GM18499 (cell line): ENCODE measurements at regions not wholly inside any gene's neighbourhood (a gene's known extent, or its start where the extent isn't known, plus 50 kb on each side); places are given as distances from the start of the nearest gene placed in this dataset.
"Not testable (repeated sequence)": the region's sequence is repeated elsewhere in the genome, so short reads cannot be mapped to it uniquely, and the experiment has no call there.

ENCODE experiments used
- ATAC-seq: cut with Tn5 transposase; IDR thresholded peaks from one replicate; pipeline ENCODE4 v1.9.1; 2021; ENCODE audit warnings: moderate number of reproducible peaks; ENCODE audit not compliant: insufficient read depth, unreplicated experiment

DNA sequence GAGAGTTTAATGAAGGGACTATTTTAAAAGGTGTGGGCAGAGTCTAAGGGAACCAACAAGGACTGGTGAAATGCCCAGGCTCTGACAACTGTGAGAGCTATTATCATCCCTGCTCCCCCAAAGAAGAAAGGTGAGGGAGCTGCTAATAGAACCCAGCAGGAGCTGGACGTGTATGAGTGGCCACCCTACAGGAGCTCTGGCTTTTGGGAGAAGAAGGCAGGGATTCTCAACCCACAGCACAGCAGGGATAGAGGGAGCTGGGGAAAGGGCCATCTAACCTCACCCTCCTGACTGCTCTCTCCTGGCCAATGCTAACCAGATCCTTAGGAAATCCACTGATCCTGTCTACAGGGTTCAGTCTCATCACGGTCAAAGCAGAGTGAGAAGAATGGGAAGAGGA is 57.1 kb downstream of the GRIN2B start:
- ATAC-seq: no peak

DNA sequence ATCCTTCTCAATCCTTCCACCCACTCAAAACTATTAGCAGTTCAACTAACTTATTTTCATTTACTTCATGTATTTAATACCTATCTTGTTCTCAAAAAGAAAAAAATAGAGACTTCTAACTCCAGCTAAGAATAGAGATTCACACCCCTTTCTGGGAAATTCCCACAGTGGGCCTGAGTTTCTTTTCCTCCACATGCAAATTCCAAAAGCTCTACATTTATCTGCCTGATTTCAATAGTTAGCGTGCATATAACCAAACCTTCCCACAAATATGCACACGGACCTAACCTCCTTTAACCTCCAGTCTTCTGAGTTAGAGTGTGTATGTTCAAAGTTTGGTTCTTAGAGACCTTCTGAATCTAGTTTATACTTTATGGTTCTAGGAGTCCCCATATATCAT is 62.5 kb downstream of the GRIN2B start:
- ATAC-seq: no peak

DNA sequence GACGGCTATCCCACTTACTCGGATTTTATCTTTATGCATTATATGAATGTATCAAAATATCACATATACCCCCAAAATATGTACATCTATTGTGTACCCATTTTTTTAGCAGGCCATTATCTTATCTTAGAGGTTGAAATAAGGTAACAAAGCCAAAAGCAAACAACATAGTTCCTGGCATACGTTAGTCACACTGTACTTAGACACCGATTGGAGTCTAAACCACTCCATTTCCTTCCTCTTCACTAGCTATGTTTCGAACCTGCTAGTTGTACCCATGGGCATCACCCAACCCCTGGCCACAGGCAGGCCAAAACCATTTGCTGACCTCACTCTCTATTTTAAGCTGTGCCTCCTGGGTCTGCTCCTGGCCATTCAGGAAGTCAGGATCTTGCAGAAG is 66.3 kb downstream of the GRIN2B start:
- no peak for ATAC-seq

DNA sequence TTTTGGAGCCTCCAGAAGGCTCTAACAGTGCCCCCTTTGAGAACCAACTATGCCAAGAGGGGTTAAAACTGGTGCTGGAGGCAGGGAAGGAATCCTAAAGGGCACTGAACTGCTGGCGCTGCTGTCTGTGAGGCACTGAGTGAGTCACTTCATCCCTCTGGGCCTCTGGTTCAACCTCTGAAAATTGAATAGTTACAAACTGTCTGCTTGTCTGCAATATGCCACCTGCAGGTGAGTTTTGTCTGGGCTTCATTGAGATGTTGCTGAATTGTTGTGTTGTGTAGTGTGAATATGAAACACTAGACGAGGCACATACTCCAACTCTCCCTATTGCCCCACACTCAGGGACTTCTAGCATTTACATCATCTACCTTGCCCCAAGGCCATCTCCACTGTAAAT is 68.0 kb downstream of the GRIN2B start:
- no peak for ATAC-seq

DNA sequence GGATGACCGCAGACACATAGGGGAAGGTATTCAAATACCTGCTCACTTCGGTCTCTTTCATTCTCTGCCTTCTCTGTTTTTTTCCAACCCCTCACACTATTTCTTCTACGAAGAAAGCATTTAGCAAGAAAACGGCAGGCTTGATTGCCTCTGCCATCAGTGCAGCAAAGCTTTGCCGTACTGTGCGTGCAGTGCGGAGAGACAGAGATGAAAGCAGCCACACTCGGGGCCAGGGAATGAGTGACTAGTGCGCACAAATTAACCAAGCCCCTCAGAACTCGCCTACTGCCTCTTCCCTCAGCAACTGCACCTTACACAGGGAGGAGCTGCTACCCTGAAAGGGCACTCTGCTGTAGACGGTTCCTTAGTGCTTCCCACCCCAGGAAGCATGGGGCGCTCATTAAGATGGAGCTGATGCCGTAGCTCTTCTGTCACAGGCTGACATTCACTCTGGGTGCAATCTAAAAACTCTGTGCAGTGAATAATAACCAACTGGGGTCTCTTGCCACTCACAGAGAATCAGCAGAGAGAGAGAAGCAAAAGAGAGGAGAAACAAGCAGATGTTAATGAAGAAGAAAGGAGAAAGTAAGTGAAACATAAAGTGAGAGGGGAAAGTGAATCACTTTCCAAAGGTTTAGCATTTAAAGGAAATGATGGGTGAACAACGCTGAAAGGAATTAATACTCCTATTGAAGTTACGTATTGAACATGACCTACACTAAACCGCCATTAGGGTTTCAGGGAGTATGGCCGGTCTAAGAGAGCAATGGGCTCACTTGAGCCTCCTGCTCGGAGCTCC is 69.4 kb downstream of the GRIN2B start:
- ATAC-seq: no peak

DNA sequence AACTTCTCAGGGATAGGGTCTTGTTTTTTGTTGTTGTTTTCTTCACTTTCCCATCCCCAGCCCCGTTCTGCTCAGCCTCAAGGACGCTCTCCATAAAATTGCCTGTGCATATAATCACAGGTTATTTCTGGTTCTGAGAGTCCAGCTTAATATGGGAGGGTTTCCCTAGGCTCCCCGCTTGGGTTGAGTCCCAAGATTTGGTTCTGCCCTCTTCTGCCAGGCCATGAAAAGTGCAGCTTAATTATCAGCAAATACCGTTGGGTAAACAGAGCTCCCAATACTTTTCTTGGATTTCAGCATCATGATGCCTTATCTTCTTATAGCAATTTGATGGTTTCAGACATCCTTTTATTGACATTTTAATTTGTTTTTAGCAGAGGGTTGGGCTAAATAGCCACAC is 75.6 kb downstream of the GRIN2B start:
- no peak for ATAC-seq

DNA sequence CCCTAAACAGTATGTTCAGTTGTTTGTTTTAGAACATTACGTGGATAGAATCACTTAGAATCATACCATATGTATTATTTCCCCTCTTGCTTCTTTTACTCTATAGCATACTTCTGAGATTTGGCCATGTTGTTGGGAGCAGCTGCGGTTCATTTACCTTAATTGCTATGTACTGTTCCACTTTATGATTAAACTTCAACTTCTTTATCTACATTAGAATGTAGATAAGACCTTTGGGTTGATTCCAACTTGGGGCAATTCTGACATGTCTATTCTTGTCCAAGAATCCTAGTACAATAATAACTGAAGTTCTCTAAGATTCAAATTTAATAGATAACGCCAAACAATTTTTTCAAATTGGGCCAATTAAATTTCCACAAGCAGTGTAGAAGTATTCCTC is 80.7 kb downstream of the GRIN2B start:
- ATAC-seq: no peak

DNA sequence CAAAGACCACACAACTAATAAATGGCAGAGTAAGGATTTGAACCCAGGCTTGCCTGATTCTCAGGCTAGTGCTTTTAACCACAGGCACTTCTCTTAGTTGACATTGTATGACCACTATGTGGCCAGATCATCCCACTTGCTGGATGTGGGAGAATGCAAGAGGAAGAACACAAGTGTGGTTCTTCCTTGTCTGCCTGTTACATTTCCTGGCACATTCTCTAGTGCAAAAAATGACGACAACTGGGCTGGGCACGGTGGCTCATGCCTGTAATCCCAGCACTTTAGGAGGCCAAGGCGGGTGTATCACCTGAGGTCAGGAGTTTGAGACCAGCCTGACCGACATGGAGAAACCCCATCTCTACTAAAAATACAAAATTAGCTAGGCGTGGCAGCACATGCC is 83.0 kb downstream of the GRIN2B start:
- ATAC-seq: not testable (repeated sequence)

DNA sequence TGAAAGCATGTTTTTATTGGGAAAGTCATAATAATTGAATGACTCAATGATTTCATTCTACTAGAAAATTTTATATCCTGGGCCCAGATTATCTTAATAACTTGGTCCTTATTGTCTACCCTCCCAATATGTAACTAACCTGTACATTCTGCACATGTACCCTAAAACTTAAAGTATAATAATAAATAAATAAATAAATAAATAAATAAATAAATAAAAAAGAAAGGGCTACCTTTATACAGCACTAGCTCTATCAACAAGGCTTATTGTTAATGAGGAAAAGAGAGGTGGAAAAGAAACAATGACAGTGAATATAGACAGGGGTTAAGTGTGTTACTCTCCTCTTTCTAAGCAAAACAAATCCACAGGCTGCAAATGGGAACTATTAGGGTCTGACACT is 83.6 kb downstream of the GRIN2B start:
- no peak for ATAC-seq

DNA sequence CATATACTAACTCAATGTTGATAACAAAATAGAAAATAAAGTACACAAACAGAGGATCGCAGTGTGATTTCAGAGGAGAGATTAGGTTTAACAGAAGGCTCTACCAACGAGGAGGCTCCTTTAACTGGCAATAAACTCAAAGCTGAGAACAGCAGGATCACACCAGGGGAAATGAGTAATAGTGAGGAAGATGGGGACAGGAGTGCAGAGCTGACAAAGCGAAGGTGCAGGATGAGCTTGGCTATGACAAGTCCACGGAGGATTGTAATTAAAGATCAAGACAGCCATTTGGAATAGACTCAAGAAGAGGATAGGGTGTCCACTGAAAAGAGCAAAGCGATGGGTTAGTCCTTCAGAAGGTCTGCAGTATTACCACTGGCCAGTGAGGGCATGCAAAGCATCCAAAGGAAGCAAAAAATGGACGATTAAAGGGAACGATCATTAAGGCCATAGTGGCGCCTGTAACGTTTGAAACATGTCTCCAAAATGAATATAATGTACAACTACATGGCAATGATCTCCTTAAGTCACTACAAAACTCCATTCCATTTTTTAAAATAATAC is 85.3 kb downstream of the GRIN2B start:
- no peak for ATAC-seq

DNA sequence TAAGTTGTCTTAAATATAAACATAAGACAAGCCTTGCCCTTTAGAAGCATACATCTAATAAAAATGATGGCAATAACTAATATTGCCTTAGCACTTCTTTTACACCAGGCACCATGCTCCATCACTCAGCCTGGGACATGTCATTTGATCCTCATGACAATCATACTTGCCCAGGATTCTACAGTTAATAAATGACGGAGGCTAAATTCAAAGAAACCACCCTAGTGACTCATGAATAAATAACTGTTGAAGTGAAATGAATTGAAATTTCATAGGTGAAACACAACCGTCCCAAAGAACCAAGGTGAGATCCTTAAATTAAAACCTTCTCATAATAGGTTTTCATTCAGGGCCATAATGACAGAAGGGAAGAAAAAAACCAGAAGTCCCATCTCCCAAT is 89.5 kb downstream of the GRIN2B start:
- no peak for ATAC-seq

DNA sequence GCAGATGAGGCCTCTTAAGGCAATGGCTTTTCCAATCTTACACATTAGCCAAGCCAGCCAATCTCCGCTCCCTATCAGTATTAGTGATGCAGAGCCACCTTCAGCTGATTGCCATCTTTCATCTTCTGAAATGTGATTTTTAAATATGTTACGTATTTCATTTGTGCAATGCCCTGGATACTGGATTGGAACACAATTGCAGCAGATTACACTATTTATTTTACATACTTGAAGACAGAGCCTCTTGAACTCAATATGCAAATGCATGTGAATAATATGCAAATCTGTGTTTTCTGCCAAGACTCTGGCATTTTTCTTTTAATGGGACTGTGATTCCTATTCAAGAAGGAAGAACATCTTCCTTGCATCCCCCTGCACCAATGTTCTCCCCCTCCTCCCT is 90.5 kb downstream of the GRIN2B start:
- ATAC-seq: no peak

DNA sequence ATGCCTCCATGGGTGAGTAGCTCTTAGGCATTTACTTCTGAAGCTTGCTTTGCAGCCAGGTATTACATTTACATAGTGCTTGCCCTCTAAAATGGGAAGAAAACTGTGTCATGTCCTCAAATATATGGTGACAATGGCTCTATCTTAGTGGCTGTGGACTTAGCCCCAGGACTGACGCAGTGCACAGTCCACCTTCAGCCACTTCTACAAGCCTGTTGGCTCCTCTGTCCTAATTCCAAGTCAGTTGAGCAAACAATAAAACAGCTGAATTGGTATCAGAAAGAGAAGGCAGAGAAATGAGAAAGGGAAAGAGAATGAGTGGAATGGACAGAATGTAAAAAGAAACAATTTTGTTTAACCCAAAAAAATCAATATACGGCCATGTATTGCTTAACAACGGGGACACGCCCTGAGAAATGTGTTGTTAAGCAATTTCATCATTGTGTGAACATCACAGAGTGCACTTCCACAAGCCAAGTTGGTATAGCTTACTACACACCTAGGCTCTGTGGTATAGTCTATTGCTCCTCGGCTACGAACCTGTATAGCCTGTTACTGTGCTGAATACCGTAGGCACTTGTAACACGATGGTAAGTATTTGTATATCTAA is 93.5 kb downstream of the GRIN2B start:
- no peak for ATAC-seq

DNA sequence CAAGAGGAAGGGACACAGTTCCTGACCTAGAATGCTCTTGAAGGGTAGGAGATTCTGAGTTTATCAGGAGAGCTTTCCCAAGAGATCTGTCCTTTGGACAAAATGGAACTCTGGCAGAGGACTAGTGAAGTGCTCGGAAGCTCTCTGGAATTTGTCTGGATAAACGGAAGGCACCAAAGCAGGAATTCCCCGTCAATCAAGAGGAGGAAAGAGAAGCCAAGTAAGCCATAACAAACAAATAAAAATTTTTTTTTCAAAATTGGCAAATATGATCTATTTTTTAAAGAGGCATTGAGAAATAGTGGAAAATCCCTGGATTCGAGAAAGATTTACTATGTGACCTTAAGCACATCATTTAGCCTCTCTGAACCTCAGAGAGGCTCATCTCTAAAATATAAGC is 99.2 kb downstream of the GRIN2B start:
- ATAC-seq: no peak

DNA sequence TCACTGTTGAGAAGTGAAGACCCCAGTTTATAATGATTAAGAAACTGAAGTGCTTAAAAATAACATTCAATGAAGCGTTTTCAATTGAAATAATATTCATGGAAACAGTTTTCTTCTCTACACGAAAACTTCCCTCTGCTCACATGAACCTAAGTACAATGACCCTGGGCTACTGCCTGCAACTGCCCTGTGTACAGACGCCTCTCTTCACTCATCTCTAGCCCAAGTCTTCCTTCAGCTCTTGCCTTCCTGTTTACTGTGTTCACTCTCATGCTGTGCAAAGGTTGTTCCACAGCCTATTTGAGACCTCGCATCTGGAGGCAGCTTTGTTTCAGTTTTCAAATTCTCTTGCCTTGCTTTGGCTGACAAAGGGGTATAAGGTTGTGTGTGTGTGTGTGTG is 100.8 kb downstream of the GRIN2B start:
- no peak for ATAC-seq

DNA sequence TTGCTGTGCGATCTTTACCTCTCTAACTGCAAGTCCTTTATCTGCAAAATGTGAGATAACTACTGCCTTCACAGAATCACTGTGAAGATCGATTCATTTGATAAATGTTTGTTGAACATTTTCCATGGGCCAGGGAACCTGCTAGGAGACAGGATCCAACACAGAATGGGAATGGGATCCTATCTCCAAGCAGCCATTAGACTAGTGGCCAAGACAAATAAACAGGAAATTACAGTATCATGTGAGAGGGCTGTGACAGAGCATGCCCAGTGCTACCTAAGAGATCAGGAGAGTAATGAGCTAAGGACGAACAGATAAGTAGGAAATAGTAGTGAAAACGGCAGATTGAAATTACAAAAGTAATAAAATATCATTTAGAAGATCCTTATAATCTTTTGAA is 105.7 kb downstream of the GRIN2B start:
- ATAC-seq: no peak

DNA sequence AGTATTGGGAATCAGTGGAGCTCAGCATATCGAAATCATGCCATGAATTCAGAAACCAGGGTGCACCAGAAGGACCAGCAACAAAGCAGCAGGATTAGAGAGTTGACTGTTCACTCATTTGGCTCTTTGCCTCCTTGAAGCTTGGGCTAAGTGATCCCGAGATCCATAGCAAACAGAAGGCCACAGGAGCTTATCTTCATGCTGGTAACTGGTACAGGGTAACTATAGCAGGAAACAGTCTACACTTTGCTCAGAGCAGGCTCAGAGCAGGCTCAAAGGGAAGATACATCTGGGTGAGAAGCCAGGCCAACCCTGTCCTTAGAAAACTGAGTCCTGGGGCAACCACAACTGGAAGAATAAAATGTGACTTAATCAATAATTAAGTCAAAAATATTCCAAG is 111.1 kb downstream of the GRIN2B start:
- no peak for ATAC-seq

DNA sequence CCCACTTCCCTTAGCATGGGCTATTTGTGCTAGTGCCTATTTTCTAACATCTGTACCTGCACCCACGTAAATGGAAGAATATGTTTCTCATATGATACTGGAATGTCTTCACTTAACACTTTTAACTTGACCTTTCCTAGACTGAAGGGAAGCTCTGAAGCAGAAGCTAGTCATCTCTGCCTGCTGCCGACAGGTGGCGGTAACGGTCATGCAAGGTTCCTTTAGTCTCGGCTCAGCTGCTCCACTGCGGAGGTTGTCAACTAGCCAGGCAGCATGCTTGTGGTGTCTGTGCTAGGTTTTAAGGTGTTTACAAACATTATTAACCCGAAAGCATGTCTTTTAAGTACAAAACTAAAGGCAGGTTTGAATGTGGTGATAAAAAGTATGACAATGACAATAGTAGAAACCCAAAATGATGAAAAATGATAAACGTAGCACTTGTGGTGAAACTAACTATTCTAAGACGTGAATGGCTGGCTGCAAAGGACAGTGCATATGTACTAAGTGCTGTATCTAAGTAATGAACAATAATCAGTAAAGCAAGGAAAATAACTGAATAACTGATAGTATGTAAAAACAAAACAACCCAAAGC is 117.2 kb downstream of the GRIN2B start:
- ATAC-seq: no peak

DNA sequence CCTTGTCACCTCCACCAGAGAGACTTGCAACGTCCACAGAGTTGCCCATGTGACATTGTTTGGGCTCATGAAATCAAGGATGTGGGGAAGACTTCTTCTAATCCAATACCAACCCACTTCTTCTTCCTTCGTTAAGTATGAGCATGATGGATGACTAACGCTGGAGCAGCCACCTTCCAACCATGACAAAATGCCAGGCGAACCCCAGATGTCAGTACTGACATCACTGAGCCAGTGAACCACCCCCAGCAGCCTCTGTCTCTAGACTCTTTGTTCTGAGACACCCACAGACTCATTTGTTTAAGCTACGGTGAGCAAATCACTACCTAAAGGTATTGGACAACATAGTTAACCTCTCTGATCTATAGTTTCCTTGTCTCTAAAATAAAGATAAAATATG is 123.7 kb downstream of the GRIN2B start:
- ATAC-seq: no peak

DNA sequence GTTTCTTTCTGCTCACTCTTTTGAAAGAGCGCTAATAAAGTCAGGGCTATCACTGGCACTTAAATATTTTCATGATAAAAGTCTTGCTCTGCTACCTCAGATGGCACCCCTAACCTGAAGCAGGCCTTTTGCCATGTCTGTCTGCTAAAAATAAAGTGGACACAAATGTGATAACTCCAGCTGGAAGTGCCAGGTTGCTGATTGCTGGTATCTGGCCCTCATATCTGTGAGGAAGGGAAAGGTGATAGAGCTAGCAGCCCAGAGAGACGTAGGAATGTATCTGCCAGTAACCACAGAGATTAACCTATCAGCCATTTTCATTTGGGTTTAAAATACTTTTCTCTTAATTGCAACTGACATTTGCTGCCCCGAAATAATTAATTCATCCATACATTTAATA is 127.9 kb downstream of the GRIN2B start:
- no peak for ATAC-seq

DNA sequence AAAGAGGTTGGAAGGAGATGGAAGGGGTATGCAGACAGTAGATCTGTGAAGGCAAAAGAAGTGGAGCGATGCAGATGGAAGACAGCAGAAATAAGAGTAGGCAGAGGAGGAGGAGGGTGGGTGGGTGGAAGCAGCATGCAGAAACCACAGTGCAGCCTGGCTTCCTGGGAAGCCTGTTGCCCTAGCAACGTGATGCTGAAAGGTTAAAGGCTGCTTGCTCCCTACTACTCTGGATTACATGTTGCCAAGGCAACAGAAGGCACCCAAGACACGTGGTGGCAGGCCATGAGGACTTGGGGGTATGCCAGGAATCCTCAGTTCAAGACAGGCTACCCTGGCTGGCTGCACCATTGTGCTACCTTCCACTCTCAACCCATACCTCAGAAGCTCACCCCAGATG is 129.6 kb downstream of the GRIN2B start:
- no peak for ATAC-seq

DNA sequence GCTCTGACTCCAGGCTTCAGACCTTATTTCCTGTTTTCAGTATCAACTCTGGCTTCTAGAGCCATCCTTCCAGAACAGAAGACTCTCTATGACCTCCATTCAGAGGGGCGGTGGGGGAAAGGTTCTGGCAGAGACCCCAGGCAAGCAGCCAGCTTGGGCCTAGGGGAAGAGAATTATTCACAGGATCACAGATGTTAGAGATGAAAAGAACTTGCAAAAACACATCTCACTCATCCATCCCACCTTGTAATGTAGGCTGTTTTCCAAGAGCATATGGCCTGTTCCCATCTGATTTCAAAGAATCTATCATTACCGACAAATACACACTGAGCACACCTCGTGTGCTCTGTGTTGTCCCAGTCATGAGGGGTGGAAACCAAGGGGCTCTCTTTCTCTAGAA is 131.9 kb downstream of the GRIN2B start:
- no peak for ATAC-seq
